Hepatic stellate cell (primary cell): ENCODE measurements at regions not wholly inside any gene's neighbourhood (a gene's known extent, or its start where the extent isn't known, plus 50 kb on each side); places are given as distances from the start of the nearest gene placed in this dataset.

Source experiments
- DNase-seq: peaks from one replicate; pipeline ENCODE4 v3.0.0; 2011; ENCODE audit warnings: low spot score

GRCh38 chrX:110408949-110409588 lies 50.4 kb downstream of the RTL9 start:
- DNase-seq: no peak

GRCh38 chrX:110409925-110410324 lies 51.3 kb downstream of the RTL9 start:
- no peak for DNase-seq

DNA sequence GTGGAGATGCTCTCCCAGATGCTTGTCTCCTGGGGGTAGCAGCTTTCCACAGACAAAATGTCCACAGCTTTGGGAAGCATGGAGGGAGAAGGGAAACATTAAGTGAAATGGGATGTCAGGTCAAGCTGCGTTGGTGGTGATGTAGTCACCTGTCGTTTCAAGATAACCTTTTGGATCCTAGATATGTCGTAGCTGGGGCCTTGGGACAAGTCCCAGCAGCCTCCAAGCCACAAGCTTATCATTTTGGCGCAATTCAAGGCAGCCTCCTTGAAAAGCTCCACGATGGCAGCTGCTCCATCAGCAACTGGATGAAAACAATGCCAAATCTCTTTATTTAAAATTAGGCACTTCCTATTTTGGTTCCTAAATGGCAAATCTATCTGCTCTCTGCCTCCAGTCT lies 52.0 kb downstream of the RTL9 start:
- no peak for DNase-seq

DNA sequence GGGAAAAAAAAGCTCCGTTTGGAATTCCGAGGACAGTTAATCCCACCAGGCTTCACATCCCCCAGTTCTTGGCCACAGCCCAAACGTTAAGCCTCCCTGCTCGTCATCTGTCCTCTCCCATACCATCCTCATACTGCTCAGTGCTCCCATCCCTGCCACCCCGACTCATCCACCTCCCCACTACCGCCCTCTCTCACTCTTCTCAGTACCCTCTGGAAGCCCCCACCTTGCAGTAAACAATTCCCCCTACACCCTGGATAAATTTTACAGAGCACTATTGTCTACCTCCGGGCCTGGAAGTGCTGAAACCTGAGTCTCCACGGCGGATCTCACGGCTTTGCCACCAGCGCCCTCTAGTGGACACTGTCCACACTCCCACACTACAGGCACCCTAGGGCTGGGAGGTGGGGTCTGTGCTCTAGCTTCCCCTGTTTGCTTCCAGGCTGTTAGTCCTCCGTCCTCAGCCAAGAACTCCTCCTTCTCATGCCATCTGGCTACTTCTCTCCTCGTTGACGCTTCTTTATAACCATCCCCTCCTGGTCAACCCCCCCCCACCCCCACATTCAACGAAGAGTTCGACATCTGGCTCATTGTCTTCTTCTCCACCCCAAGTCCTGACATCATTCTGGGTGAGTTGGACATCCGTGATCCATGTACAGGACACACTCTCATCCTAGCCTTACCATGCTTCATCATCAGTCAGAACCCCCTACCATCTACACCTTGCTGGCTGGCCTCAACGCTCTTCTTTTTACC lies 54.5 kb downstream of the RTL9 start:
- DNase-seq: peak; percentile 63

- DNase-seq: no peak
Measured at GRCh38 chrX:110413727-110414124, 55.1 kb downstream of the RTL9 start.

- no peak for DNase-seq
Measured at GRCh38 chrX:110414273-110414672, 55.6 kb downstream of the RTL9 start.

DNA sequence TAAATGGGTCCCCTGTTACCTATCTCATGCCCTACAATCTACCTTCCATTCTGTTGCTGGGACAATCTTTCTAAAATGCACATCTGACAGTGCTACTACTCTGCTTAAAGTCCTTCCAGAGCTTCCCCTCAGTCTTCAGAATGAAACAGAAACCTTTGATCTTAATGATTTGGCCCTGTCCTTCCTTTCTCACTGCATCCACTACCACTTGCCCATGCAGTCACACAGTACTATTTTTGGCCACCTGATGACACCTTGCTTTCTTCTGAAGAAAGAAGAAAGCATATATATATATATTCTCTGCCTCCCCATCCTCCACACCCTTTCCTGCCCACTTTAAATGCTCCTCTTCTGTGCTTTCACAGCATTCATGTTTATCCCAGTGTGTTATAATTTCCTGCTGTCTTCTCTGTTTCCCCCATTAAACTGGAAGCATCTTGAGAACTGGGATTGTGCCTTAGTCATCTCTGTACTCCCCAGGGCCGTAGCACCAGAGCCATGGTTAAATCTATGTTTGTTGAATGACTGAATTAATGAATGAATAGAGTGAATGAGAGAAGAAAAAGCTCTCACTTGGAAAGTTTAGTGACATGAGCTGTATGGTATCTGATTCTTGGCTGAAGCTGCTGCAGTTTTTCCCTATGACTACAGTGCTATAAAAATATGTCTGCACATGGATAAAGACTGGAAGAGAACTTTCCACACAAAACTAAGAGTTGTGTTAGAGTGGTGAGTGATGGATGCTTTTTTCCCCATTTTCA lies 56.2 kb downstream of the RTL9 start:
- peak; percentile 22 for DNase-seq

- DNase-seq: no peak
Measured at GRCh38 chrX:110415440-110416170, 57.0 kb downstream of the RTL9 start.

DNA sequence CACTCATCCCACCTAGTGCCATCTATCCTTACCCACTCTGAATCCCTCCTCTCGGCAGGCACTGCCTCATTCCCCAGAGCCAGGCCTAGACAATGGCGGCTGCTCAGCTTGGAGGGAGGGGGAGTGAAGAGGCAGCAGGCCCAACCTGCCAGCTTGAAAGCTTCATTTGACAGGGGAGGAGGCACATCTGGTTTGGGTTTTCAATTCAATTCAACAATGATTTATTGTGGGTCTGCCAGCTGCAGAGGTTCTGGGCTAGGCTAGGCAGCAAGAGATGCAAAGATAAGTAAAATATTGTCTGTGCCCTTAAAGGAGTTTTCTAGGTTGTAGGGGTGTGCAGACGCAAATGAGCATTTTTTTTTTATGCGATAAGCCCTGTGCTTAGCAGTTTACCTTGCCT lies 58.5 kb downstream of the RTL9 start:
- DNase-seq: no peak

GRCh38 chrX:110418316-110419235 lies 59.9 kb downstream of the RTL9 start:
- peak; percentile 40 for DNase-seq

DNA sequence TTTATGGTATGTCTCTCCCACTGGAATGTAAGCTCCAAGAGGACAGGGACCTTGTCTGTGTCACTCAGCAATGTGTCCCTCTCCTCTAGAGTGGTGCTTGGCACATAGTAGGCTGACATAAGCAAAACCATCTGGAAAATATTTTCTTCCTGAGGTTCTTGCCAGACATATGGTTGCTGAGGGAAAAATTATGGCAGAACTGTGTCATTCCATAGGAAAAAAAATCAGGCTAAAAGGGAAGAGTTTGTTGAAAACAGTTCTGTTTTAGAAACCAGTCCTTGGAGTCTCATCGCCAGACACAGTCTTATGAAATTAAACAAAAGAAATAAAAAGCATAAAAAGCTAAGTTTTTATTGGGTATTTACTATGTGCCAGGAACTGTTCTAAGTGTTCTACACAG lies 60.9 kb downstream of the RTL9 start:
- no peak for DNase-seq

GRCh38 chrX:110420771-110421499 lies 62.3 kb downstream of the RTL9 start:
- DNase-seq: no peak

DNA sequence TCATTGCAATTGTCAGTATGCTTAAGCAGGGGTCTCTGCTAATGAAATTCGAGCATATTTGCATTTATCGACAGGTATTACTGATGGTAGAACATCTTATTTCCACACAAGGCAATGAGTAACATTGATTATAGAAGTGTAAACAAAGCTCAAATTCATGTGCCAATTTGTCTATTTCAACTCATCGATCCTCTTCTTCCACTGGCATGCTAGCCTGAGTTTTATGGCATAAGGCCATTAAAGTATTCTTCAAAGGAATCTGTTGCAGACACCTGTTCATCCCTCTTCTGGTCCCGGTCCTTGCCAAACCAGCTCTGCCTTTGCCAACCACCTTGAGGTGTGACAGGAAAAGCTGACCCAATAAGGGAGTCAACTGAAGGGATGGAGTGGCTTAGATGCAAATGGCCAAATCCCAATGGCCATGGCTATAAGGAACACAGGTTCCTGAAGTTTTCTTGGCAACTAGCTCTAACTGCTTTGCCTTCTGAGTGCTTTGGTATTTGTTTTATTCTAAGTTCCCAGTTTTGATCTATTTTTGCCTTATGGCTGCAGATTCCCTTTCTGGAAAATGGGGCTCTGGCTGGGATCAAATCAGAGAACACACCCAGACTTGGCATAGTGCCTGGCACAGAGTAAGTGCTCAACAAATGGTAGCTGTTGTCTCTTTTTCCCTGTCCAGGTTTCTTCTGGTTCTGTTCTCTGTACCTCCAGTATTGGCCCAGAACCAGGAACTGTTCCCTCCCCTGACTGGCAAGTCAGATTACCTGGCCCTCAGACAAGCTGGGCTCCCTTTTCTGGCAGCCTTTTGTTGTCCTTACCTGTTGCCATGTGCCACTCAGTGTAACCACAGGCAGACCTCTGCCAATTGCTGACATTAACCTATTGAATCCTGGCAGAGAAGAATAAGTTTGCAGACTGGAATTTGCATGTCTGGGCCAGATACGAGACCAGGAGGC lies 63.1 kb downstream of the RTL9 start:
- DNase-seq: no peak

DNA sequence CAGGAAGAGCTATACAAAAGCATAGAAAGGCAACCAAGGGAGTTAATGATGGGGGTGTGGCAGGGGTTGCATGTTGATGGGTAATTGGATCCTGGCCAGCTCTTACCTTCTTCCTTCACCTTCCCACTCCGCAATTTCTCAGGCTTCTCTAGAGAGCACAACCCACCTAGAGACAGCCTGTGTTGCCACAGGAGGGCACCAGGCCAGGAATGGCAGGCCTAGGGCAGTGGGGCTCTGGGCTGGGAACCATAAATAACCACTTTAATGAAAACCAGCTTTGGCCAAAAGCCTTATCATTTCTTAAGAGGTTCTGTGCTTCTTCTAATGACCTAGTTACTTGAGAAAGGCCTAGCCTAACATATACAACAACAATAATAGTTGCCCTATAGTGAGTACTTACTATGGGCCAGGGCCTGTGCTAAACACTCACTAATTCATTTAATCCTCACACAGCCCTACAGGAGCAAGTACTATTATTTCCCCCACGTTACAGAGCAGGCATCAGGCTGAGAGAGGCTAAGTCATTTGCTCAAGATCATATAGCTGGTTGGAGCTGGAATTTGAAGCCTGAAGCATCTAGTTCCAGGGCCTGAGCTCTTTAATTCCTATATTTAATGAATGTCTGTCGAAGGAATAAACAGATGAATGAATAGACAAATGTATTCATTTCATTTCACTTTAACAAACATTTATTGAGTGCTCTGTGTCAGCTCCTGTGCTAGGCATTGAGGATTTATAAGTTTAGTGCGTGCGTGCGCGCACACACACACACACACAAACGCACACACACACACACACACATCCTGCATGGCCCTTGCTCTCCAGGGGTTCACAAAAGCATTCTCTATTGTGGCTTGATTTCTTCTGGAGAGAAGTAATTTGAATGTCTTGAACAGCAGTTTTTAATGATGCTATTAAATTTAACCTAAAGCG lies 66.8 kb downstream of the RTL9 start:
- DNase-seq: no peak

- DNase-seq: no peak
Measured at GRCh38 chrX:110426155-110426504, 67.5 kb downstream of the RTL9 start.

DNA sequence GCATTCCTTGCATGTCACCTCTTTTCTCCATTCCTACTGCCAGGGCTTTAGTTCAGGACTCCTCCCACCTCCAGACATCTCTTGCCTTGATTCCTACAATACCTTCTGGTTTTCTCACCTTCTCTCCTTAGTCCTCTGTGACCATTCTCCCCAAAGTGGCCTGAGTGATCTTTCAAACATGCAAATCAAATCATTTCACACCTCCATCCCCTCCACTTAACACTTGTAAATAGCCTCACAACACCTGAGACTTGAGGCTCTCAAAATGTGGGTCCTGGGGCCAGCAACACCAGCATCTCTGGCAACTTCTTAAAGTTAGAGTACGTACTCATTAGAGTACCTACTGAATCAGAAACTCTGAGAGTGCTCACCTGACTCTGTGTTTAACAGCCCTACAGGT lies 68.4 kb downstream of the RTL9 start:
- DNase-seq: no peak

- DNase-seq: no peak
Measured at GRCh38 chrX:110428144-110428543, 69.5 kb downstream of the RTL9 start.

GRCh38 chrX:110430293-110431076 lies 71.8 kb downstream of the RTL9 start:
- no peak for DNase-seq
